ENCODE measurements at regions not wholly inside any gene's neighbourhood (a gene's known extent, or its start where the extent isn't known, plus 50 kb on each side); places are given as distances from the start of the nearest gene placed in this dataset.

- BruUV-seq (replicated peaks), result no TSS peak
- intact Hi-C loops (cut with micrococcal nuclease; ENCODE audit: unreplicated experiment) (no loop called here), in situ Hi-C loops (cut with HindIII; ENCODE audit: extremely low pct_ligation_motif_present, low pct_unique_long_range_greater_than_20kb) (no loop called here)
- Histone ChIP-seq H4K20me1 (ENCODE audit: insufficient read depth, low read length) (no peaks in the 10 kb centered on the region), H3K4me2 (ENCODE audit: low read depth, low read length) (peak overlapping the region; percentile 48), H3K4me3 (replicated peaks in 1 of 3; ENCODE audit: insufficient read depth in 1 of 3, low read depth in 2 of 3, low read length in 3 of 3) (no peak overlapping the region), H3K9me3 (ENCODE audit: low read length) (no peaks in the 10 kb centered on the region), H3K27ac (ENCODE audit: extremely low read length, insufficient read depth, low read length) (peak overlapping the region; percentile 39), H3K4me1 (ENCODE audit: insufficient read depth, low read length) (peaks cover 47% of the 10 kb centered on the region), H3K27me3 (ENCODE audit: control insufficient read depth in 1 of 2, insufficient read depth in 2 of 2, low read length in 2 of 2) (no peaks in the 10 kb centered on the region), H2AFZ (ENCODE audit: low read length) (no peak overlapping the region), H3K79me2 (ENCODE audit: insufficient read depth, low read length) (no peaks in the 10 kb centered on the region), H3K9ac (ENCODE audit: insufficient read depth, low read depth, low read length) (no peak overlapping the region), H3K36me3 (replicated peaks in 1 of 2; ENCODE audit: control insufficient read depth in 1 of 2, insufficient read depth in 2 of 2, low read length in 2 of 2) (peaks cover 2 to 3% of the 10 kb centered on the region in 2 experiments; a peak in 3 of 5 replicates)
- WGBS (ENCODE audit: low lambda C conversion rate), result 42% methylated on average over 1 of the region's 1 CpG
- FAIRE-seq, result peak; percentile 67
- POLR2A ChIA-PET, result interaction anchor here (1.1 kb wide), 2 partner anchors 20 to 54 kb away, joined by 3 to 4 read pairs; no protein-coding TSS in a partner anchor
- peak; percentile 53 for ATAC-seq
- CTCF ChIA-PET (ENCODE audit: low intra/inter-chr PET ratio, low total read pairs), result no interaction called here
- peak; percentile 77 for DNase-seq (ENCODE audit: low spot score)
- TF ChIP-seq, protein P1, sequence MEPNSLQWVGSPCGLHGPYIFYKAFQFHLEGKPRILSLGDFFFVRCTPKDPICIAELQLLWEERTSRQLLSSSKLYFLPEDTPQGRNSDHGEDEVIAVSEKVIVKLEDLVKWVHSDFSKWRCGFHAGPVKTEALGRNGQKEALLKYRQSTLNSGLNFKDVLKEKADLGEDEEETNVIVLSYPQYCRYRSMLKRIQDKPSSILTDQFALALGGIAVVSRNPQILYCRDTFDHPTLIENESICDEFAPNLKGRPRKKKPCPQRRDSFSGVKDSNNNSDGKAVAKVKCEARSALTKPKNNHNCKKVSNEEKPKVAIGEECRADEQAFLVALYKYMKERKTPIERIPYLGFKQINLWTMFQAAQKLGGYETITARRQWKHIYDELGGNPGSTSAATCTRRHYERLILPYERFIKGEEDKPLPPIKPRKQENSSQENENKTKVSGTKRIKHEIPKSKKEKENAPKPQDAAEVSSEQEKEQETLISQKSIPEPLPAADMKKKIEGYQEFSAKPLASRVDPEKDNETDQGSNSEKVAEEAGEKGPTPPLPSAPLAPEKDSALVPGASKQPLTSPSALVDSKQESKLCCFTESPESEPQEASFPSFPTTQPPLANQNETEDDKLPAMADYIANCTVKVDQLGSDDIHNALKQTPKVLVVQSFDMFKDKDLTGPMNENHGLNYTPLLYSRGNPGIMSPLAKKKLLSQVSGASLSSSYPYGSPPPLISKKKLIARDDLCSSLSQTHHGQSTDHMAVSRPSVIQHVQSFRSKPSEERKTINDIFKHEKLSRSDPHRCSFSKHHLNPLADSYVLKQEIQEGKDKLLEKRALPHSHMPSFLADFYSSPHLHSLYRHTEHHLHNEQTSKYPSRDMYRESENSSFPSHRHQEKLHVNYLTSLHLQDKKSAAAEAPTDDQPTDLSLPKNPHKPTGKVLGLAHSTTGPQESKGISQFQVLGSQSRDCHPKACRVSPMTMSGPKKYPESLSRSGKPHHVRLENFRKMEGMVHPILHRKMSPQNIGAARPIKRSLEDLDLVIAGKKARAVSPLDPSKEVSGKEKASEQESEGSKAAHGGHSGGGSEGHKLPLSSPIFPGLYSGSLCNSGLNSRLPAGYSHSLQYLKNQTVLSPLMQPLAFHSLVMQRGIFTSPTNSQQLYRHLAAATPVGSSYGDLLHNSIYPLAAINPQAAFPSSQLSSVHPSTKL (CRISPR knock-in tag; IDR thresholded peaks at IDR 0.05), result peak; percentile 79
- TF ChIP-seq ZGPAT (CRISPR knock-in tag; IDR thresholded peaks at IDR 0.05) (peak; percentile 36; the same call in 1 of the 2 replicates), NFYC (CRISPR knock-in tag; IDR thresholded peaks at IDR 0.05) (no peak), ZBTB39 (CRISPR knock-in tag; IDR thresholded peaks at IDR 0.05) (no peak), ZBTB3 (CRISPR knock-in tag; IDR thresholded peaks at IDR 0.05; ENCODE audit: borderline replicate concordance, low read depth) (peak; percentile 90; the same call in 1 of the 2 replicates), CEBPG (CRISPR knock-in tag; IDR thresholded peaks at IDR 0.05) (peak; percentile 39; the same call in 1 of the 2 replicates), LCORL (IDR thresholded peaks at IDR 0.05) (no peak), LCORL (CRISPR knock-in tag; IDR thresholded peaks at IDR 0.05) (no peak; the same call in 1 of the 2 replicates), BCL6 (CRISPR knock-in tag; IDR thresholded peaks at IDR 0.05) (peak; percentile 68)
- TF ChIP-seq, protein P2, sequence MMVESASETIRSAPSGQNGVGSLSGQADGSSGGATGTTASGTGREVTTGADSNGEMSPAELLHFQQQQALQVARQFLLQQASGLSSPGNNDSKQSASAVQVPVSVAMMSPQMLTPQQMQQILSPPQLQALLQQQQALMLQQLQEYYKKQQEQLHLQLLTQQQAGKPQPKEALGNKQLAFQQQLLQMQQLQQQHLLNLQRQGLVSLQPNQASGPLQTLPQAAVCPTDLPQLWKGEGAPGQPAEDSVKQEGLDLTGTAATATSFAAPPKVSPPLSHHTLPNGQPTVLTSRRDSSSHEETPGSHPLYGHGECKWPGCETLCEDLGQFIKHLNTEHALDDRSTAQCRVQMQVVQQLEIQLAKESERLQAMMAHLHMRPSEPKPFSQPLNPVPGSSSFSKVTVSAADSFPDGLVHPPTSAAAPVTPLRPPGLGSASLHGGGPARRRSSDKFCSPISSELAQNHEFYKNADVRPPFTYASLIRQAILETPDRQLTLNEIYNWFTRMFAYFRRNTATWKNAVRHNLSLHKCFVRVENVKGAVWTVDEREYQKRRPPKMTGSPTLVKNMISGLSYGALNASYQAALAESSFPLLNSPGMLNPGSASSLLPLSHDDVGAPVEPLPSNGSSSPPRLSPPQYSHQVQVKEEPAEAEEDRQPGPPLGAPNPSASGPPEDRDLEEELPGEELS (CRISPR knock-in tag; IDR thresholded peaks at IDR 0.05), result peak; percentile 72
These were observed 95.6 kb upstream of the TMEM178A start for GRCh38 chr2:39570130-39570555.
